ENCODE measurements at regions not wholly inside any gene's neighbourhood (a gene's known extent, or its start where the extent isn't known, plus 50 kb on each side); places are given as distances from the start of the nearest gene placed in this dataset.

- Histone ChIP-seq H3K4me2 (ENCODE audit: low read depth, low read length, poor library complexity, severe bottlenecking) (no peak overlapping the region), H3K9ac (ENCODE audit: low read depth, low read length, poor library complexity, severe bottlenecking) (no peak overlapping the region), H3K79me2 (ENCODE audit: insufficient read depth, low read length) (no peaks in the 10 kb centered on the region), H4K20me1 (ENCODE audit: insufficient read depth, low read length, poor library complexity, severe bottlenecking) (no peaks in the 10 kb centered on the region), H2AFZ (ENCODE audit: low read length) (no peak overlapping the region), H3K4me3 (ENCODE audit: low read length, poor library complexity, severe bottlenecking) (no peak overlapping the region), H3F3A (ENCODE audit: low read depth) (no peaks in the 10 kb centered on the region), H3K27me3 (ENCODE audit: insufficient read depth, low read length, poor library complexity, severe bottlenecking) (no peaks in the 10 kb centered on the region), H3K4me1 (ENCODE audit: insufficient read depth, low read length, poor library complexity, severe bottlenecking) (no peaks in the 10 kb centered on the region), H3K9me2 (replicated peaks; ENCODE audit: low read depth, low read length) (no peaks in the 10 kb centered on the region), H3K9me3 (ENCODE audit: insufficient read depth, low read depth, low read length) (no peaks in the 10 kb centered on the region), H3K36me3 (ENCODE audit: insufficient read depth, low read length) (no peaks in the 10 kb centered on the region)
- TF ChIP-seq EZH2phosphoT487 (IDR thresholded peaks at IDR 0.05; ENCODE audit: borderline replicate concordance) = no peak
- TF ChIP-seq CTCF (conservative IDR thresholded peaks at IDR 0.05; ENCODE audit: low read length) = no peak
These were observed 112.2 kb upstream of the RAB18 start for GRCh38 chr10:27391916-27392315.

- no peaks in the 10 kb centered on the region for H3K9me2 ChIP-seq (replicated peaks; ENCODE audit: low read depth, low read length)
These were observed 112.8 kb upstream of the RAB18 start for GRCh38 chr10:27391325-27391724.

DNA sequence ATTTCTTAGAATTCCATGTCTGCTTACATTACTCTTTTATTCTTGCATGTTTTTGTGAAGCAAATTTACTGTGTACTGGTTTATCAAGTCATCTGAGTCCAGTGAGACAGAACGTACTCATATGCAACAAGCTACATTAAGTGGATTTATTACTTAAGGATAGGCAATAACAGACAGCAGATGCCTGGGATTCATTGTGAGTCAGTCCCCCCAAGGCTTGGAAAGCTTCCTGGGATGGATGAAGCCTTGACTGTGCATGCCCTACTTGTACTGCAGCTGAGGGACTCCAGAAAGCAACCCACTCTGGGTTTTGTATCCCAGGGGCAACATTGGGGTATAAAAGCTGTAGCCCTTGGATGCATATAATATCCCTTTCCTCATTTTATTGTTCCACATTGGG is 113.4 kb upstream of the RAB18 start:
- Histone ChIP-seq H3K9me2 (replicated peaks; ENCODE audit: low read depth, low read length) (no peaks in the 10 kb centered on the region), H3K4me1 (ENCODE audit: insufficient read depth, low read length, poor library complexity, severe bottlenecking) (no peaks in the 10 kb centered on the region), H4K20me1 (ENCODE audit: insufficient read depth, low read length, poor library complexity, severe bottlenecking) (no peaks in the 10 kb centered on the region), H3K9me3 (ENCODE audit: insufficient read depth, low read depth, low read length) (no peaks in the 10 kb centered on the region), H3K9ac (ENCODE audit: low read depth, low read length, poor library complexity, severe bottlenecking) (no peak overlapping the region), H3K4me2 (ENCODE audit: low read depth, low read length, poor library complexity, severe bottlenecking) (no peak overlapping the region), H3K79me2 (ENCODE audit: insufficient read depth, low read length) (no peaks in the 10 kb centered on the region), H3K36me3 (ENCODE audit: insufficient read depth, low read length) (no peaks in the 10 kb centered on the region), H2AFZ (ENCODE audit: low read length) (no peak overlapping the region), H3F3A (ENCODE audit: low read depth) (no peaks in the 10 kb centered on the region), H3K4me3 (ENCODE audit: low read length, poor library complexity, severe bottlenecking) (no peak overlapping the region), H3K27me3 (ENCODE audit: insufficient read depth, low read length, poor library complexity, severe bottlenecking) (no peaks in the 10 kb centered on the region)
- TF ChIP-seq CTCF (conservative IDR thresholded peaks at IDR 0.05; ENCODE audit: low read length) (no peak), EZH2phosphoT487 (IDR thresholded peaks at IDR 0.05; ENCODE audit: borderline replicate concordance) (no peak)

More at GRCh38 chr10:27391325-27391724, 112.8 kb upstream of the RAB18 start:
- Histone ChIP-seq H3K36me3 (ENCODE audit: insufficient read depth, low read length) (no peaks in the 10 kb centered on the region), H3K9ac (ENCODE audit: low read depth, low read length, poor library complexity, severe bottlenecking) (no peak overlapping the region), H4K20me1 (ENCODE audit: insufficient read depth, low read length, poor library complexity, severe bottlenecking) (no peaks in the 10 kb centered on the region), H3K9me3 (ENCODE audit: insufficient read depth, low read depth, low read length) (no peaks in the 10 kb centered on the region), H3K4me1 (ENCODE audit: insufficient read depth, low read length, poor library complexity, severe bottlenecking) (no peaks in the 10 kb centered on the region), H3K27me3 (ENCODE audit: insufficient read depth, low read length, poor library complexity, severe bottlenecking) (no peaks in the 10 kb centered on the region), H3K4me2 (ENCODE audit: low read depth, low read length, poor library complexity, severe bottlenecking) (no peak overlapping the region), H3K4me3 (ENCODE audit: low read length, poor library complexity, severe bottlenecking) (no peak overlapping the region), H3F3A (ENCODE audit: low read depth) (no peaks in the 10 kb centered on the region), H3K79me2 (ENCODE audit: insufficient read depth, low read length) (no peaks in the 10 kb centered on the region), H2AFZ (ENCODE audit: low read length) (no peak overlapping the region)
- no peak for TF ChIP-seq CTCF (conservative IDR thresholded peaks at IDR 0.05; ENCODE audit: low read length)
- no peak for TF ChIP-seq EZH2phosphoT487 (IDR thresholded peaks at IDR 0.05; ENCODE audit: borderline replicate concordance)
